HCT116 (cell line): ENCODE measurements at regions not wholly inside any gene's neighbourhood (a gene's known extent, or its start where the extent isn't known, plus 50 kb on each side); places are given as distances from the start of the nearest gene placed in this dataset.

Experiments used
- CEBPB ChIP-seq: IDR thresholded peaks from 2 replicates; pipeline ENCODE4 v1.6.1; 2012; ENCODE audit warnings: low read depth
- EZH2 ChIP-seq: fragments of 200-600 bp; sonication (generic); IDR thresholded peaks from 2 replicates; pipeline ENCODE4 v1.6.1; 2017; ENCODE audit warnings: antibody characterized with exemption, mixed run types
- EZH2phosphoT487 ChIP-seq: fragments of 200-600 bp; IDR thresholded peaks from 2 replicates; pipeline ENCODE4 v1.6.1; 2018; ENCODE audit warnings: antibody characterized with exemption, borderline replicate concordance
- POLR2A ChIP-seq: IDR thresholded peaks from 2 replicates; pipeline ENCODE4 v1.7.0; 2011; ENCODE audit warnings: borderline replicate concordance; ENCODE audit not compliant: insufficient read depth, insufficient read length; ENCODE audit errors: extremely low read depth
- POLR2AphosphoS5 ChIP-seq: IDR thresholded peaks from 2 replicates; pipeline ENCODE4 v1.6.1; 2011; ENCODE audit warnings: mild to moderate bottlenecking, low read depth, low read length, moderate library complexity
- RAD21 ChIP-seq: IDR thresholded peaks from 2 replicates; pipeline ENCODE4 v1.6.1; 2012; ENCODE audit warnings: low read depth, mild to moderate bottlenecking
- SIN3A ChIP-seq: IDR thresholded peaks from 2 replicates; pipeline ENCODE4 v1.6.1; 2012; ENCODE audit warnings: low read depth
- SP1 ChIP-seq: IDR thresholded peaks from 2 replicates; pipeline ENCODE4 v1.6.1; 2012; ENCODE audit warnings: low read depth
- TCF7L2 ChIP-seq: IDR thresholded peaks from 2 replicates; pipeline ENCODE4 v1.7.0; 2011; ENCODE audit warnings: borderline replicate concordance, inconsistent platforms; ENCODE audit not compliant: insufficient read depth, insufficient read length; ENCODE audit errors: extremely low read depth
- TF ChIP-seq, protein P1 (sequence below), 3 experiments: fragments of 200-600 bp in 1 of 3; sonication (generic) in 1 of 3; IDR thresholded peaks in 2 of 3; conservative IDR thresholded peaks in 1 of 3; 2 replicates each; pipeline ENCODE4 v1.5.1; 2012 to 2017; ENCODE audit warnings: low read depth in 2 of 3, low read length in 2 of 3, antibody characterized with exemption in 1 of 3, borderline replicate concordance in 1 of 3, control low read depth in 1 of 3, mild to moderate bottlenecking in 1 of 3, mixed read lengths in 1 of 3, mixed run types in 1 of 3, moderate library complexity in 1 of 3; ENCODE audit not compliant: insufficient read depth in 1 of 3
- TF ChIP-seq, protein P2 (sequence below): IDR thresholded peaks from 2 replicates; pipeline ENCODE4 v1.6.1; 2012
- TF ChIP-seq, protein P3 (sequence below): IDR thresholded peaks from 2 replicates; pipeline ENCODE4 v1.6.1; 2012; ENCODE audit warnings: low read depth
- TF ChIP-seq, protein P4 (sequence below): IDR thresholded peaks from 2 replicates; pipeline ENCODE4 v1.6.1; 2012

DNA sequence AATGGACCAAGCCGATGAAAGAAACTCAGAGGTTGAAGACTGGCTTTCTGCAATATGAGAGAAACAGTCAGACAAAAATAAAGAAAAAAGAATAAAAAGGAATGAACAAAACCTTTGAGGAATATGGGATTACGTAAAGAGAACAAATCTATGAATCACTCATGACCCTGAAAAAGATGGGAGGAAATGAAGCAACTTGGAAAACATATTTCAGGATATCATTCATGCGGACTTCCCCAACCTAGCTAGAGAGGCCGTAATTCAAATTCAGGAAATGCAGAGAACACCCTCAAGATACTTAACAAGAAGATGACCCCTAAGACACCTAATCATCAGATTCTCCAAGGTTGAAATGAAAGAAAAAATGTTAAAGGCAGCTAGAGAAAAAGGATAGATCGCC, 705.3 kb upstream of the CHRM3 start:
- TF ChIP-seq, protein P1, sequence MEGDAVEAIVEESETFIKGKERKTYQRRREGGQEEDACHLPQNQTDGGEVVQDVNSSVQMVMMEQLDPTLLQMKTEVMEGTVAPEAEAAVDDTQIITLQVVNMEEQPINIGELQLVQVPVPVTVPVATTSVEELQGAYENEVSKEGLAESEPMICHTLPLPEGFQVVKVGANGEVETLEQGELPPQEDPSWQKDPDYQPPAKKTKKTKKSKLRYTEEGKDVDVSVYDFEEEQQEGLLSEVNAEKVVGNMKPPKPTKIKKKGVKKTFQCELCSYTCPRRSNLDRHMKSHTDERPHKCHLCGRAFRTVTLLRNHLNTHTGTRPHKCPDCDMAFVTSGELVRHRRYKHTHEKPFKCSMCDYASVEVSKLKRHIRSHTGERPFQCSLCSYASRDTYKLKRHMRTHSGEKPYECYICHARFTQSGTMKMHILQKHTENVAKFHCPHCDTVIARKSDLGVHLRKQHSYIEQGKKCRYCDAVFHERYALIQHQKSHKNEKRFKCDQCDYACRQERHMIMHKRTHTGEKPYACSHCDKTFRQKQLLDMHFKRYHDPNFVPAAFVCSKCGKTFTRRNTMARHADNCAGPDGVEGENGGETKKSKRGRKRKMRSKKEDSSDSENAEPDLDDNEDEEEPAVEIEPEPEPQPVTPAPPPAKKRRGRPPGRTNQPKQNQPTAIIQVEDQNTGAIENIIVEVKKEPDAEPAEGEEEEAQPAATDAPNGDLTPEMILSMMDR (IDR thresholded peaks at IDR 0.05 in 2 of 3, conservative IDR thresholded peaks at IDR 0.05 in 1 of 3; ENCODE audit: borderline replicate concordance in 1 of 3, insufficient read depth in 1 of 3, low read depth in 2 of 3, low read length in 2 of 3): no peak
- TF ChIP-seq, protein P2, sequence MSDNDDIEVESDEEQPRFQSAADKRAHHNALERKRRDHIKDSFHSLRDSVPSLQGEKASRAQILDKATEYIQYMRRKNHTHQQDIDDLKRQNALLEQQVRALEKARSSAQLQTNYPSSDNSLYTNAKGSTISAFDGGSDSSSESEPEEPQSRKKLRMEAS: no peak
- TF ChIP-seq EZH2 (no peak), POLR2A (no peak), SP1 (no peak), POLR2AphosphoS5 (no peak), CEBPB (no peak), EZH2phosphoT487 (no peak), SIN3A (no peak), TCF7L2 (no peak), RAD21 (no peak)
- TF ChIP-seq, protein P3, sequence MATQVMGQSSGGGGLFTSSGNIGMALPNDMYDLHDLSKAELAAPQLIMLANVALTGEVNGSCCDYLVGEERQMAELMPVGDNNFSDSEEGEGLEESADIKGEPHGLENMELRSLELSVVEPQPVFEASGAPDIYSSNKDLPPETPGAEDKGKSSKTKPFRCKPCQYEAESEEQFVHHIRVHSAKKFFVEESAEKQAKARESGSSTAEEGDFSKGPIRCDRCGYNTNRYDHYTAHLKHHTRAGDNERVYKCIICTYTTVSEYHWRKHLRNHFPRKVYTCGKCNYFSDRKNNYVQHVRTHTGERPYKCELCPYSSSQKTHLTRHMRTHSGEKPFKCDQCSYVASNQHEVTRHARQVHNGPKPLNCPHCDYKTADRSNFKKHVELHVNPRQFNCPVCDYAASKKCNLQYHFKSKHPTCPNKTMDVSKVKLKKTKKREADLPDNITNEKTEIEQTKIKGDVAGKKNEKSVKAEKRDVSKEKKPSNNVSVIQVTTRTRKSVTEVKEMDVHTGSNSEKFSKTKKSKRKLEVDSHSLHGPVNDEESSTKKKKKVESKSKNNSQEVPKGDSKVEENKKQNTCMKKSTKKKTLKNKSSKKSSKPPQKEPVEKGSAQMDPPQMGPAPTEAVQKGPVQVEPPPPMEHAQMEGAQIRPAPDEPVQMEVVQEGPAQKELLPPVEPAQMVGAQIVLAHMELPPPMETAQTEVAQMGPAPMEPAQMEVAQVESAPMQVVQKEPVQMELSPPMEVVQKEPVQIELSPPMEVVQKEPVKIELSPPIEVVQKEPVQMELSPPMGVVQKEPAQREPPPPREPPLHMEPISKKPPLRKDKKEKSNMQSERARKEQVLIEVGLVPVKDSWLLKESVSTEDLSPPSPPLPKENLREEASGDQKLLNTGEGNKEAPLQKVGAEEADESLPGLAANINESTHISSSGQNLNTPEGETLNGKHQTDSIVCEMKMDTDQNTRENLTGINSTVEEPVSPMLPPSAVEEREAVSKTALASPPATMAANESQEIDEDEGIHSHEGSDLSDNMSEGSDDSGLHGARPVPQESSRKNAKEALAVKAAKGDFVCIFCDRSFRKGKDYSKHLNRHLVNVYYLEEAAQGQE: no peak
- TF ChIP-seq, protein P4, sequence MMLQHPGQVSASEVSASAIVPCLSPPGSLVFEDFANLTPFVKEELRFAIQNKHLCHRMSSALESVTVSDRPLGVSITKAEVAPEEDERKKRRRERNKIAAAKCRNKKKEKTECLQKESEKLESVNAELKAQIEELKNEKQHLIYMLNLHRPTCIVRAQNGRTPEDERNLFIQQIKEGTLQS: no peak
